Upper lobe of left lung (tissue), 4 donors: ENCODE measurements at regions not wholly inside any gene's neighbourhood (a gene's known extent, or its start where the extent isn't known, plus 50 kb on each side); places are given as distances from the start of the nearest gene placed in this dataset.
"Not testable (repeated sequence)": the region's sequence is repeated elsewhere in the genome, so short reads cannot be mapped to it uniquely, and the experiment has no call there.

Source experiments
- POLR2A ChIP-seq, 4 donors: fragments of 450-650 bp; IDR thresholded peaks; one replicate each; pipeline ENCODE4 v1.5.1; 2016 to 2017; ENCODE audit warnings: antibody characterized with exemption in 4 of 4, mild to moderate bottlenecking in 2 of 4
- POLR2AphosphoS5 ChIP-seq, 2 donors: sonication (generic); formaldehyde crosslinking; IDR thresholded peaks; one replicate each; pipeline ENCODE4 v1.5.1; 2017; ENCODE audit warnings: antibody characterized with exemption in 2 of 2
- TF ChIP-seq, protein P1 (sequence below), 6 experiments: fragments of 450-650 bp in 4 of 6; fragments of 200-600 bp in 2 of 6; sonication (generic) in 2 of 6; IDR thresholded peaks; one replicate each; pipeline ENCODE4 v1.5.1; 2016 to 2019; ENCODE audit warnings: antibody characterized with exemption in 6 of 6

DNA sequence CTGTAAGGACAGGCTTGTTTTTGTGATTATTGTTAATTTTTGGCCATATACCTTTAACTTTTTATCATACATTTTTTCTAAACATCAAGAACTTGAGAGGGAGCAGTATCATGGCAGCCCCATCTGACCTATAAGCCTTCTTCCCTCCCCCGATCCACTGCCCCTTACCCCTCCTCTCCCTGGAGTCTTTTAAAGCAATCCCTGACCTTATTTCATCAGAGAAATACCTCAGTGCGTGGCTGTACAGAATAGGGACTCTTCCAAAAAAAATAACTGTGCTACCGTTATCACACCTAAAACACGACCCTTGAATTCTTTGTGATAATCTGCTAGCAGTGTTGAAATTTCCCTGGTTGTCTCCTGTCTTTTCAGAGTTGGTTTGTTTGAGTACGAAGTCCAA is 4448.7 kb upstream of the TPTE start:
- TF ChIP-seq, protein P1, sequence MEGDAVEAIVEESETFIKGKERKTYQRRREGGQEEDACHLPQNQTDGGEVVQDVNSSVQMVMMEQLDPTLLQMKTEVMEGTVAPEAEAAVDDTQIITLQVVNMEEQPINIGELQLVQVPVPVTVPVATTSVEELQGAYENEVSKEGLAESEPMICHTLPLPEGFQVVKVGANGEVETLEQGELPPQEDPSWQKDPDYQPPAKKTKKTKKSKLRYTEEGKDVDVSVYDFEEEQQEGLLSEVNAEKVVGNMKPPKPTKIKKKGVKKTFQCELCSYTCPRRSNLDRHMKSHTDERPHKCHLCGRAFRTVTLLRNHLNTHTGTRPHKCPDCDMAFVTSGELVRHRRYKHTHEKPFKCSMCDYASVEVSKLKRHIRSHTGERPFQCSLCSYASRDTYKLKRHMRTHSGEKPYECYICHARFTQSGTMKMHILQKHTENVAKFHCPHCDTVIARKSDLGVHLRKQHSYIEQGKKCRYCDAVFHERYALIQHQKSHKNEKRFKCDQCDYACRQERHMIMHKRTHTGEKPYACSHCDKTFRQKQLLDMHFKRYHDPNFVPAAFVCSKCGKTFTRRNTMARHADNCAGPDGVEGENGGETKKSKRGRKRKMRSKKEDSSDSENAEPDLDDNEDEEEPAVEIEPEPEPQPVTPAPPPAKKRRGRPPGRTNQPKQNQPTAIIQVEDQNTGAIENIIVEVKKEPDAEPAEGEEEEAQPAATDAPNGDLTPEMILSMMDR (IDR thresholded peaks at IDR 0.05): not testable (repeated sequence)
- TF ChIP-seq POLR2AphosphoS5, POLR2A (IDR thresholded peaks at IDR 0.05): not testable (repeated sequence)
